T-helper 2 cell treated with Interferon-gamma antibody and Interleukin-4, amounts not matched to agents 5 μg/mL and 100 μg/mL, for 36 hours (primary cell): ENCODE measurements at regions not wholly inside any gene's neighbourhood (a gene's known extent, or its start where the extent isn't known, plus 50 kb on each side); places are given as distances from the start of the nearest gene placed in this dataset.
A peak's percentile ranks its signal among the peaks of the same experiment; 100 is the strongest.

Experiments used
- DNase-seq: peaks from one replicate; pipeline ENCODE4 v3.0.0; 2021; ENCODE audit warnings: low spot score
- H3K27ac Mint-ChIP-seq: one replicate; pipeline ENCODE4 v1.8.0; 2021; ENCODE audit warnings: mild to moderate bottlenecking, mixed read lengths
- H3K27me3 Mint-ChIP-seq: one replicate; pipeline ENCODE4 v1.8.0; 2021; ENCODE audit warnings: low read depth, mixed read lengths
- H3K36me3 Mint-ChIP-seq: one replicate; pipeline ENCODE4 v1.8.0; 2021; ENCODE audit warnings: low read depth, mixed read lengths
- H3K4me1 Mint-ChIP-seq: one replicate; pipeline ENCODE4 v1.8.0; 2021; ENCODE audit warnings: low read depth, mixed read lengths
- H3K4me3 Mint-ChIP-seq: one replicate; pipeline ENCODE4 v1.8.0; 2022; ENCODE audit warnings: mild to moderate bottlenecking, moderate library complexity, mixed read lengths
- H3K9me3 Mint-ChIP-seq: one replicate; pipeline ENCODE4 v1.8.0; 2021; ENCODE audit warnings: mixed read lengths

DNA sequence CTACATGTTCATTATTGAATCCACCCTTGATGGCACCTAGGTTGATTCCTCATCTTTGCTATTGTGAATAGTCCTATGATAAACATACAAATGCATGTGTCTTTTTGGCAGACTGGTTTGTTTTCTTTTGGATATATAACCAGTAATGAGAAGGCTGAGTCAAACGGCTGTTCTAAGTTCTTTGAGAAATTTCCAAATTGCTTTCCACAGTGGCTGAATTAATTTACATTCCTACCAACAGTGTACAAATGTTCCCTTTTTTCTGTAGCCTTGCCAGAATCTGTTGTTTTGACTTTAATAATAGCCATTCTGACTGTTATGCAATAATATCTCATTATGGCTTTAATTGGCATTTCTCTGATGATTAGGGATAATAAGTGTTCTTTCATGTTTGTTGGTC lies 184.9 kb downstream of the CASP12 start:
- H3K27ac Mint-ChIP-seq, result no peak overlapping the region
- H3K9me3 Mint-ChIP-seq, result peaks cover 17% of the 10 kb centered on the region
- H3K4me1 Mint-ChIP-seq, result peaks cover 14% of the 10 kb centered on the region
- no peak overlapping the region for H3K4me3 Mint-ChIP-seq
- DNase-seq, result no peak
- no peaks in the 10 kb centered on the region for H3K27me3 Mint-ChIP-seq
- H3K36me3 Mint-ChIP-seq, result peaks cover 9% of the 10 kb centered on the region

DNA sequence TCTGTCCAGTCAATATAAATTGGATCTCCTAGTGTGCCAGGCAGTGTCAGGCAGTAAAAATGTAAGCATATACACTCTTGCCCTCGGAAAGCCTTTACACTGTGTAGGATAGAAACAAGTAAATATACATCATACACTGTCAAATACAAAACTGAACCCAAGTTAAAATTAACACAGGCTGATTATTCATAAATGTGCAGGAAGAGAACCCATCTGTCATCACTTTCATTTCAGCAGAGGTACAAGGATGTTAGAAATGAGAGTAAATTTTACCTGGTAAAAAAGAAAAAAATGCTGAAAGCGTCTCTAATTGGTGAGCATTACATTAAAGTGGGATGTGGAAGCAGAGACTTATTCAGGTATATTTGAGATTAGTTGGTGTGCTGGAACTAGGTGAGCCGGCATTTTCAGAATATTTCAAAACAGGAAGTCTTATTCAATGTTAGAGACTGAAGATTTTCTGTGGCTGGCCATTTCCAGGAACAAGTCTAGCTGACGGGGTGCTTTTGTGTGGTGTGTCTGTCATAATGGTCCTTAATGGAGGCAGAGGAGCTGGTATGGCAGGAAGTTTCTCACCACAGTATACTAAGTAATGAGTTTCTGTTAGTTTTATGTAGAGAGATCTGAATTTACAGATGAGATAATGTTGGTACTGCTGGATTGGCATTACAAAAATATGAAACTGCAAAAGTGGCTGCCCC lies 192.6 kb downstream of the CASP12 start:
- Mint-ChIP-seq H3K4me3 (peak overlapping the region; percentile 82), H3K36me3 (peaks cover 26% of the 10 kb centered on the region), H3K9me3 (peaks cover 14% of the 10 kb centered on the region), H3K27me3 (no peaks in the 10 kb centered on the region), H3K4me1 (peaks cover 55% of the 10 kb centered on the region), H3K27ac (peak overlapping the region; percentile 97)
- DNase-seq, result peak; percentile 83

DNA sequence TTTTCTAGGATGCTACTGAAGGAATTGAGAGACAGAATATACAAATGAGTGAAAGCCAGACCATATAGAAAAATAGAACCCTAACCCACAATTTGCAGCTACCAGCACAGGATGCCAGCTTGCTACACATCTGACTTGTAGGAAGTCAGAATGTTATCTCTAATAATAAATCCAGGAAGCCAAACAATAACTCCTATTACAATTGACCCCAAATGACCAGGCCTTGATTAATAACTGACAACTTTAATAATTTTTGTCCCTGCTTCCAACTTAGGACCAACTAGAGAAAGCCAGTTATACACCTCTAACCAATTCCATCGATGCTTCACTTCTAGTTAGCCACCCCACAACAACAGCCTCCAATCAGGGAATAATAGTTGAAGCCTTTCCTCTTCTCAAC lies 193.4 kb downstream of the CASP12 start:
- no peak for DNase-seq
- Mint-ChIP-seq H3K27me3 (no peaks in the 10 kb centered on the region), H3K36me3 (peaks cover 26% of the 10 kb centered on the region), H3K4me1 (peaks cover 58% of the 10 kb centered on the region), H3K4me3 (peak overlapping the region; percentile 82), H3K27ac (peak overlapping the region; percentile 97), H3K9me3 (peaks cover 14% of the 10 kb centered on the region)

DNA sequence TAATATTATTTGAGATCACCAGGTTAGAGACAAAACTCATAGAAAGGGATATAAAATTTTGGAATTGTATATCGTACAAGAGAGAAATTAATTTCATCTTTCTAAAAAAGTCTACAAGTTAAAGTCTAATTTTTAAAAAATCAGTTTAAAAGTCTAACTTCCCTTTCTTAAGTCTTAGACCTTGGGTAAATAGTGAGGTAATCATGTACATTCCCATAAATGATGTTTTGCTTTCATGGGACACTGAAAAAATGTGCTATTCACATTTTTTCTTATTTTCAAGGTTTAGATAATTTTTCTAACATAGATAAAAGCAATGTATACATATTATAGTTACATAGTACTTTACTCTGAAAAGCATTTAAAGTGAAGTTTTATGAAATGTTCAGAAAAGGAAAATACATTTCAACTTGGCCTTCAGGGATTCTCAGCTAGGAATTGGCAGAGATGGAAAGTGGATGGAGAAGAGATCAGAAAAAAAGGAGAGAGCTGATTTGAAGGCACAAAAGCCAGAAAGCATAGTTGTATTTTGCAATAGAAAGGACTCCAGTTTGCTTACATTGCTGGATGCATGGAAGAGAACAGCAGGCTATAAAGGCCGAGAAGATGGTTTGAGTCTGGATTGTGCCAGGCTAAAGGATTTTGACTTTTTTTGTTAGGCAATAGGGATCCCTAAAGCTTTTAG lies 194.0 kb downstream of the CASP12 start:
- Mint-ChIP-seq H3K9me3 (peaks cover 13% of the 10 kb centered on the region), H3K27me3 (no peaks in the 10 kb centered on the region), H3K36me3 (peaks cover 24% of the 10 kb centered on the region), H3K4me1 (peaks cover 55% of the 10 kb centered on the region), H3K27ac (peak overlapping the region; percentile 97), H3K4me3 (peak overlapping the region; percentile 82)
- no peak for DNase-seq

DNA sequence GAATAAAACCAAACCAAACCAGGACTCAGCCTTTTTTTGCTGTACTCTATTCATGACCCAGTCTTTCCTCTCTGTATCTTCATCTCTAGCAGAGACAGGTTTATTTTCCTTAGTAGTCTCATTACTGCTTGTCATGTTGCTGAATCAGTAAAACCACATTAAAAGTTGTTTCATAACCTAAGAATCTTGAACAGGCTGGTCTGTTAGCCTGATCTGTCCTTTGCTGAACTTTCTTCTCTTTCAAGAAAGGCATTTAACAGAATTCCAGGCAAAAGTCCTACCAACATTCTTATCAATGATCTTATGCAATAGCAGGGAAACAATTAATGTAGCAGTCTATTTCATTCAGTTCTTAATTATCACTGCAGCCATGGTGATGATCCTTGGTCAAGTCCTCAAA lies 197.7 kb downstream of the CASP12 start:
- no peak for DNase-seq
- Mint-ChIP-seq H3K4me1 (peaks cover 37% of the 10 kb centered on the region), H3K27ac (peak overlapping the region; percentile 17), H3K4me3 (peak overlapping the region; percentile 63), H3K9me3 (no peaks in the 10 kb centered on the region), H3K36me3 (peaks cover 16% of the 10 kb centered on the region), H3K27me3 (no peaks in the 10 kb centered on the region)

DNA sequence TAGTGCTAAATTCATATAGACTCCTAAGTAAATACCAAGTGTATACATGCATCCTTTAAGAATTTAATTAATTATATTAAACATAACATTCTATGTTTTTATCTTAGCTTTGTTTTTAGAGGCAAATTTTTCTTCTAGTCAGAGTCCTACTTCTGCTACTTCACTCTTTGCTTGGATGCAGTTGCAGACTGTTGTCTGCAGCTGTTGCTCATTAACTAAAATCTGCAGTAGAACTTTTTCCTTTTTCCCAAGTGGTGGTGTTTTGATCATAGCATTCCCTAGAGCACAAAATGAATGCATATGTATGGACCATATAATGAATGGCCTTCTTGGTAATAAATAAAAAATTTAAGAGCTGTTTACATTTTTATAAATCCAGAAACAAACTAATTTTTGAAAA lies 198.3 kb downstream of the CASP12 start:
- no peak for DNase-seq
- Mint-ChIP-seq H3K4me1 (peaks cover 31% of the 10 kb centered on the region), H3K4me3 (no peak overlapping the region), H3K27ac (no peak overlapping the region), H3K9me3 (peaks cover under 1% of the 10 kb centered on the region), H3K36me3 (peaks cover 14% of the 10 kb centered on the region), H3K27me3 (no peaks in the 10 kb centered on the region)

DNA sequence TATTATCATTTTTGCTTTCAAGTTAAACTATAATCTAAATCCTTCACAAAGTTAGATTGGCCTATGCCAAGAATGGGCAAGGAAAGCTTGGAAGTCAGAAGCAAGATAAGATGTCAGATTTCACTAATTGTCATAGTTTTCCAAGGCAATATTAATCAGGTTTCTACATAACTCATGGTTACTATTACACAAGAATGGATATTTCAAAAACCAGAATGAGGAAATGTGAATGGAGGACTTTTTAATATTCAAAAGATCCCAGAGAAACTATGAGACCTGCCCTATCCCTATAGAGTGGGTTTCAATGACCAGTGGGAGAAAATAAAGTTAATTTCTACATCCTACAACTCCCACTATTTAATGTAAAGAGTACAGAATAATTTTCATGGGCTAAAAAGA lies 203.2 kb downstream of the CASP12 start:
- Mint-ChIP-seq H3K4me3 (no peak overlapping the region), H3K27me3 (no peaks in the 10 kb centered on the region), H3K36me3 (peaks cover 13% of the 10 kb centered on the region), H3K27ac (no peak overlapping the region), H3K9me3 (peaks cover 14% of the 10 kb centered on the region), H3K4me1 (peaks cover 28% of the 10 kb centered on the region)
- DNase-seq, result no peak

DNA sequence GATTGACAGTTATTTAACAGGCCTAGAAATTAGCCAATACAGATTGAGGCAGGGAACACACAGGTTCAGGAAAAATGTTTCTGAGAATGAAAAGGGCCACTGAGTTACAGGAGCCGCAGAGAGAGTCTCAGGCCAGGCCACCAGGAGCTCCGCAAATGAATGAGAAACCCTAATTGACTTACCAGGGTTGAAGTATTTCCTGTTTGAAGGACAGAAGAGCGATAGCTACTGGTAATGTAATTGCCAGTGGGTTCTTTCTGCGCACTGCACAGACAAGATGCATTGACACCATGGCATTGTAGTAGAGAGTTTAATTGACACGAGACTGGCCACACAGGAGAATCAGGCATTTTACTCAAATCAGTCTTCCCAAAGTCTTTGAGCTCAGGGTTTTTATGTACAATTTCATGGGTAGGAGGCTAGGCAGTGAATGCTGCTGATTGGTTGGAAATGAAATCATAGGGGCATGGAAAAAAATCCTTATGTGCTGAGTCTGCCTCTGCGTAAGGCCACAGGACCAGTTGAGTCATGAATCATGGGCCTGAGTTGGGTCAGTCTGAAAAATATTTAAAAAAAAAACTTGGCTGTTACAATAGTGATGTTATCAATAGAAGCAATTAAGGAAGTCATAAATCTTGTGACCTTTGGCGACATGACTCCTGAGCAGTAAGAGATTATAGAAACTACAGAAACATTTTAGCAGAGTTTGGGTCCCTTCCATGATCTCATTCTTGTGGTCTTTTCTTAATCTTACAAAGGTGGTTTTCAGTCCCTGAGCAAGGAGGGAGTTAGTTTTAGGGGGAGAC lies 203.8 kb downstream of the CASP12 start:
- peaks cover 13% of the 10 kb centered on the region for H3K36me3 Mint-ChIP-seq
- peaks cover 26% of the 10 kb centered on the region for H3K4me1 Mint-ChIP-seq
- no peak overlapping the region for H3K4me3 Mint-ChIP-seq
- no peaks in the 10 kb centered on the region for H3K27me3 Mint-ChIP-seq
- peaks cover 14% of the 10 kb centered on the region for H3K9me3 Mint-ChIP-seq
- DNase-seq, result no peak
- H3K27ac Mint-ChIP-seq, result no peak overlapping the region

DNA sequence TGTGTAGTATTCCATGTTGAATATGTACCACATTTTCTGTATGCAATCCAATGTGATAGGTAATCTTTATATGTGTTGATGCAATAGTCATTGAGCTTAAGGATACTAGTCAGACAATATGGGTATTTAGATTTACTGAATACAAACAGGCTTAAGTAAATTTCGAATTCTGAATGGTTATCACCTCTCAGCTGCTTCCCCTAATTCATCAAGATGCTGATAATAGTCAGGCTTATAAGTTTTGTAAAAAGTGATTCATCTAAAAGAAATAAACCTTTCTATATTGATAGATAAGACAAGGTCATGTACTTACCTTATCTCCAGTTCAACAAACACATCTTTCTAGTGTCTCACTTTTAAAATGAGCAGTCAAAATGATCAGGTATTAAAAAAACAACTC lies 205.5 kb downstream of the CASP12 start:
- no peak overlapping the region for H3K27ac Mint-ChIP-seq
- H3K9me3 Mint-ChIP-seq, result peaks cover 14% of the 10 kb centered on the region
- no peaks in the 10 kb centered on the region for H3K27me3 Mint-ChIP-seq
- H3K36me3 Mint-ChIP-seq, result peaks cover 11% of the 10 kb centered on the region
- DNase-seq, result no peak
- peaks cover 30% of the 10 kb centered on the region for H3K4me1 Mint-ChIP-seq
- H3K4me3 Mint-ChIP-seq, result no peak overlapping the region

DNA sequence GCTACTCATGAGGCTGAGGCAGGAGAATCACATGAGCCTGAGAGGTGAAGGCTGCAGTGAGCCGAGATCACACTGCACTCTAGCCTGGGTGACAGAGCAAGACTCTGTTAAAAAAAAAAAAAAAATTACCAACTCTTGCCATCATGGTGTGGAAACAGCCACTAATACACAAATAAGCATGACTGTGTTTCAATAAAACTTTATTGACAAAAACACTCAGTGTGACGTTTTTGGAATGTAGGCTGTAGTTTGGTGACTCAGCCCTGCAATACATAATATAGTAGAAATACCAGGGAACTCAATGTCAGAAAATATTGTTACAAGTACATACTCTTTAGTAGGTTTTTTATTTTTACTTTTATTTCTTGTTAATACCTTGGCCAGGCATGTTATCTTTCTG lies 207.1 kb downstream of the CASP12 start:
- no peaks in the 10 kb centered on the region for H3K27me3 Mint-ChIP-seq
- peaks cover 14% of the 10 kb centered on the region for H3K9me3 Mint-ChIP-seq
- H3K4me1 Mint-ChIP-seq, result peaks cover 29% of the 10 kb centered on the region
- DNase-seq, result no peak
- no peak overlapping the region for H3K27ac Mint-ChIP-seq
- H3K36me3 Mint-ChIP-seq, result peaks cover 9% of the 10 kb centered on the region
- no peak overlapping the region for H3K4me3 Mint-ChIP-seq

DNA sequence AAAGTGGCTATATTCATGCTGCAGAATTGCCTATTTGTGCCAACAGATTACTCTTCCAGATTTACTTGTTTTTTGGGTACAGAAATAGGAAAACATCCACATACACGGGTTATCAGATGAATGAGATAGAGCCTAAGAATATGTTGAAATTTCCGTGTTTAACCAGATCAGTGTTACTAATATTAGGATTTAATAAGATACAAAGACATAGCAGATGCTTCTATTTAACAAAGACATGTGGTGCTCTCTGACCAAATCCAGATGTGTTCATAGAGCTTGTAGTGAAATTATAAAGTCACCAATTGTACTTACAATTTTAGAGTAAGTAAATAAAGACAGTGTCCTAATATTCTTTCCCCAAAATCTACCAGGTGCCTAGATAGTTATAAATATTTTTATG lies 208.0 kb downstream of the CASP12 start:
- H3K27me3 Mint-ChIP-seq, result no peaks in the 10 kb centered on the region
- no peak overlapping the region for H3K4me3 Mint-ChIP-seq
- peaks cover 14% of the 10 kb centered on the region for H3K9me3 Mint-ChIP-seq
- H3K27ac Mint-ChIP-seq, result no peak overlapping the region
- peaks cover 29% of the 10 kb centered on the region for H3K4me1 Mint-ChIP-seq
- DNase-seq, result no peak
- peaks cover 9% of the 10 kb centered on the region for H3K36me3 Mint-ChIP-seq

DNA sequence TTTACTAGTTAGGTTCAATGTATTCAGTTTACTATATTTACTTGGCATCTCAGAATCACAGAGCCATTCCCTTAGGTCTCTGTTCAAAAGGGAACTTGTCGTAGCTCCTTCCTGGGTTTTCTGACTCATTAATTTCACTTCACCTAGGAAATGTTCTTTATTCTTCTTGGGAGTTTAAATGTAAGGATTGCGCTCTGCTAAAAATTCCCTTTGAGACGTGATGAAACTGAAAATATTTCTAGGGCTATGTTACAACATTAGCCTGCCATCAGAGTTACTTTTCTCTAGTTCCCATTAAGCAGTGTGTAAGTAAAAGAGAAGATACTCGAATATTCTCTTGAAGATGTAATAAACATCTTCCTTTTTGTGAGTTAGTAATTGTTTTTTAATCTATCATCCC lies 209.5 kb downstream of the CASP12 start:
- Mint-ChIP-seq H3K36me3 (peaks cover 12% of the 10 kb centered on the region), H3K4me1 (peaks cover 19% of the 10 kb centered on the region), H3K27me3 (peaks cover 2% of the 10 kb centered on the region), H3K9me3 (peaks cover 14% of the 10 kb centered on the region), H3K4me3 (no peak overlapping the region), H3K27ac (no peak overlapping the region)
- no peak for DNase-seq

DNA sequence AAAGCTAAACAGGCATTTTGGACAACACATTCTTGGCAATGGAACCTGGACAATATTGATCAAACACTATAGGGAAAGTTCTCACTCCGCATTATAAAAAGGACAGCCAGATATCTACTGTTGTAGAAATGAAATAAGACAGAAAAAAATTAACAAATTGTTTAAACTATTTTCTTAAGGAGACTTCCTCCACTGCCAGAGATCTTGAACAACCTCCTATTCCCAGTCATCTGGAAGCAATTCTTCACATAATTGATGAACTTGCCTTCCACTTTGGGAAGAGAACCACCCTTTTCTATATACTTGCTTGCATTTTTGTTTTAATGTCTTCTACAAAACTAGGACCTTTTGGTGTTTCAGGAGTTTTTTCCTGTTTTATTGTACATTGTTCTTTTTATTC lies 216.1 kb downstream of the CASP12 start:
- Mint-ChIP-seq H3K27me3 (peaks cover 2% of the 10 kb centered on the region), H3K36me3 (peaks cover 2% of the 10 kb centered on the region), H3K4me1 (peaks cover 2% of the 10 kb centered on the region), H3K27ac (no peak overlapping the region), H3K9me3 (peaks cover 8% of the 10 kb centered on the region), H3K4me3 (no peak overlapping the region)
- no peak for DNase-seq

DNA sequence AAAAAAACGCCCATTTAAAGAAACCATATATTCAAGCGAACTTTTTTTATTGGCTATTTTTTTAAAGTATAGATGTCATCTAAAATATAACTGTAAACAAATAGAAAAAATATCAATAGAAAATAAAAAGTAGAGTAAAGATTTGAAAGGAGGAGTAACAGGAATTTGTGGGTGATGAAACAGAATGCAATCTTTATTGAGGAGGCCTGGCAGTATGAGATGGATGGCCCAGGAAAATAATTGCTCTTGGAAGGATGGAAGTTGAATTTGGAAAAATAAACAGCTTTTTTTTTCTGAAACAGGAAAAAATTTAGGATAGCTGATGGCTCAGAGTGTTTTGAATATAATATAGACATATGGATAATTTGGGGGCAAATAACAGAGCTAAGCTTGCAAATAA lies 219.0 kb downstream of the CASP12 start:
- H3K4me1 Mint-ChIP-seq, result peaks cover 3% of the 10 kb centered on the region
- peaks cover 2% of the 10 kb centered on the region for H3K36me3 Mint-ChIP-seq
- H3K9me3 Mint-ChIP-seq, result peaks cover 10% of the 10 kb centered on the region
- no peak for DNase-seq
- H3K27me3 Mint-ChIP-seq, result no peaks in the 10 kb centered on the region
- no peak overlapping the region for H3K4me3 Mint-ChIP-seq
- no peak overlapping the region for H3K27ac Mint-ChIP-seq
